HEK293 (cell line): ENCODE measurements at regions not wholly inside any gene's neighbourhood (a gene's known extent, or its start where the extent isn't known, plus 50 kb on each side); places are given as distances from the start of the nearest gene placed in this dataset.

Experiments used
- BCL11B ChIP-seq: fragments of 450-650 bp; formaldehyde crosslinking; IDR thresholded peaks from 2 replicates; pipeline ENCODE4 v1.5.1; 2016; ENCODE audit warnings: low read depth, missing biosample characterization, missing genetic modification characterization
- KLF8 ChIP-seq: fragments of 450-650 bp; formaldehyde crosslinking; IDR thresholded peaks from 2 replicates; pipeline ENCODE4 v1.5.1; 2016; ENCODE audit warnings: missing biosample characterization, missing genetic modification characterization
- MZF1 ChIP-seq: fragments of 450-650 bp; formaldehyde crosslinking; IDR thresholded peaks from 2 replicates; pipeline ENCODE4 v1.5.1; 2017; ENCODE audit warnings: missing biosample characterization, missing genetic modification characterization, borderline replicate concordance
- ZBTB7A ChIP-seq: fragments of 450-650 bp; formaldehyde crosslinking; IDR thresholded peaks from 2 replicates; pipeline ENCODE4 v1.5.1; 2016; ENCODE audit warnings: low read depth, missing biosample characterization, missing genetic modification characterization
- ZNF157 ChIP-seq: fragments of 450-650 bp; formaldehyde crosslinking; IDR thresholded peaks from 2 replicates; pipeline ENCODE4 v1.5.1; 2016; ENCODE audit warnings: missing biosample characterization, missing genetic modification characterization
- ZNF2 ChIP-seq: fragments of 450-650 bp; formaldehyde crosslinking; IDR thresholded peaks from 2 replicates; pipeline ENCODE4 v1.5.1; 2016; ENCODE audit warnings: missing biosample characterization, missing genetic modification characterization
- ZNF211 ChIP-seq: fragments of 450-650 bp; formaldehyde crosslinking; IDR thresholded peaks from 2 replicates; pipeline ENCODE4 v1.5.1; 2016; ENCODE audit warnings: low read depth, missing biosample characterization, missing genetic modification characterization
- ZNF221 ChIP-seq: fragments of 450-650 bp; formaldehyde crosslinking; IDR thresholded peaks from 2 replicates; pipeline ENCODE4 v1.5.1; 2017; ENCODE audit warnings: missing biosample characterization, missing genetic modification characterization, borderline replicate concordance
- ZNF302 ChIP-seq: fragments of 450-650 bp; formaldehyde crosslinking; IDR thresholded peaks from 2 replicates; pipeline ENCODE4 v1.5.1; 2016; ENCODE audit warnings: missing biosample characterization, missing genetic modification characterization, low read depth
- ZNF394 ChIP-seq: fragments of 450-650 bp; formaldehyde crosslinking; IDR thresholded peaks from 2 replicates; pipeline ENCODE4 v1.5.1; 2016; ENCODE audit warnings: missing biosample characterization, missing genetic modification characterization, mild to moderate bottlenecking, moderate library complexity, borderline replicate concordance
- ZNF426 ChIP-seq: fragments of 450-650 bp; formaldehyde crosslinking; IDR thresholded peaks from 2 replicates; pipeline ENCODE4 v1.5.1; 2017; ENCODE audit warnings: missing biosample characterization, missing genetic modification characterization, mild to moderate bottlenecking, inconsistent platforms, moderate library complexity
- ZNF521 ChIP-seq: fragments of 450-650 bp; formaldehyde crosslinking; IDR thresholded peaks from 2 replicates; pipeline ENCODE4 v1.5.1; 2017; ENCODE audit warnings: missing biosample characterization, mild to moderate bottlenecking, missing genetic modification characterization
- ZNF776 ChIP-seq: fragments of 450-650 bp; formaldehyde crosslinking; IDR thresholded peaks from 2 replicates; pipeline ENCODE4 v1.5.0; 2017; ENCODE audit warnings: missing biosample characterization, missing genetic modification characterization, borderline replicate concordance
- ZNF785 ChIP-seq: fragments of 450-650 bp; formaldehyde crosslinking; IDR thresholded peaks from 2 replicates; pipeline ENCODE4 v1.5.1; 2016; ENCODE audit warnings: missing biosample characterization, missing genetic modification characterization
- ZNF791 ChIP-seq: fragments of 450-650 bp; formaldehyde crosslinking; IDR thresholded peaks from 2 replicates; pipeline ENCODE4 v1.5.1; 2016; ENCODE audit warnings: missing biosample characterization, missing genetic modification characterization
- ZNF837 ChIP-seq: fragments of 450-650 bp; formaldehyde crosslinking; IDR thresholded peaks from 2 replicates; pipeline ENCODE4 v1.5.1; 2016; ENCODE audit warnings: missing biosample characterization, missing genetic modification characterization
- ZSCAN23 ChIP-seq: fragments of 450-650 bp; formaldehyde crosslinking; IDR thresholded peaks from 2 replicates; pipeline ENCODE4 v1.5.1; 2016; ENCODE audit warnings: missing biosample characterization, missing genetic modification characterization
- ZSCAN30 ChIP-seq: fragments of 450-650 bp; IDR thresholded peaks from 2 replicates; pipeline ENCODE4 v1.5.1; 2018; ENCODE audit warnings: missing biosample characterization, mild to moderate bottlenecking, missing genetic modification characterization, moderate library complexity
- TF ChIP-seq, protein P1 (sequence below): fragments of 450-650 bp; formaldehyde crosslinking; IDR thresholded peaks from 2 replicates; pipeline ENCODE4 v1.5.1; 2016; ENCODE audit warnings: missing biosample characterization, missing genetic modification characterization, borderline replicate concordance
- TF ChIP-seq, protein P2 (sequence below): fragments of 450-650 bp; formaldehyde crosslinking; IDR thresholded peaks from 2 replicates; pipeline ENCODE4 v1.5.1; 2016; ENCODE audit warnings: missing biosample characterization, missing genetic modification characterization, borderline replicate concordance
- TF ChIP-seq, protein P3 (sequence below): fragments of 450-650 bp; formaldehyde crosslinking; IDR thresholded peaks from 2 replicates; pipeline ENCODE4 v1.5.1; 2016; ENCODE audit warnings: missing biosample characterization, missing genetic modification characterization, low read depth
- TF ChIP-seq, protein P4 (sequence below): fragments of 450-650 bp; formaldehyde crosslinking; IDR thresholded peaks from 2 replicates; pipeline ENCODE4 v1.5.1; 2016; ENCODE audit warnings: missing biosample characterization, missing genetic modification characterization
- TF ChIP-seq, protein P5 (sequence below): fragments of 450-650 bp; formaldehyde crosslinking; IDR thresholded peaks from 2 replicates; pipeline ENCODE4 v1.5.1; 2016; ENCODE audit warnings: missing biosample characterization, missing genetic modification characterization
- TF ChIP-seq, protein P6 (sequence below): fragments of 450-650 bp; formaldehyde crosslinking; IDR thresholded peaks from 2 replicates; pipeline ENCODE4 v1.5.1; 2016; ENCODE audit warnings: missing biosample characterization, missing genetic modification characterization

DNA sequence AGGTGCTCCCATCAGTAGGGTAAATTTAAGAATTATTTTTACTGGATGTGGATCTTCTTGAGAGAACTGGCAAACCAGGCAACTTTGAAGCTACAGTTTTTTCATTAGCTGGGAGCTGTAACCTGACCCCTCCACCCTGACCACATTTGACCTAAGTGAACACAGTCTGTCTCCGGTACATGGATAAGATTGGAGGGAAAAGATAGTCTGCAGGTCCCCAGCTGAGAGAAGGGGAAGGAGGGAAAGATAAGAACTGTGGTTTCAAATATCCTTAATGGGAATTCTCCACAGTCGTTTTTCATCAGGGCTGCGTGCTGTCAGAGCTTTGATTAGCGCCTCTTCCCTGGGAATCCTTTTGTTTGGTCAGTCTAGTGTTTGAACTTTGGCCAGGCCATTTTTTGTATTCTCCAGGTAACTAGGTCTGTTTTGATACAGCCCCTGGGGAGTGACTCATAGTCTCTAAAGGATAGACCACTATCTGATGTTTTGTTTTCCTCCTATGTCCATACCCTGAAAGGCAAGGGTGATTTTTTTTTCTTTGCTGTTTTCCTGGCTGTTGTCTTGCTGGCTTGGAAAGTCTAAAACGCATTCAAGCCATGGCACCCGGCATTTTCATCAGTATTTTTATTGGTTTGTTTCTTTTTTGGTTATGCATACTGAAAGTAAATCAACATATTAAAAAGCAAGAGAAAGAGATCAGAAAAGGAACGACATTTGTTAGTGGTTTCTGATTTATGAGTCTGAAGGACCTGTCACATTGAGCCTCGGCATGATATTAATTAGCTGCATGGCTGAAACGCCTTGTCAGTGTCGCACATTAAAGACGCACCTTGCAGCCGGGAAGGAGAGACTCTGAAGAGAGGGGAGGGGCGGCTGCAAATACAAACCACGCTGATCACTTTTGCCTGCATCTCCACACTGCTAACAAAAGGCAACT, 183.4 kb upstream of the FN1 start (continued):
- TF ChIP-seq, protein P1, sequence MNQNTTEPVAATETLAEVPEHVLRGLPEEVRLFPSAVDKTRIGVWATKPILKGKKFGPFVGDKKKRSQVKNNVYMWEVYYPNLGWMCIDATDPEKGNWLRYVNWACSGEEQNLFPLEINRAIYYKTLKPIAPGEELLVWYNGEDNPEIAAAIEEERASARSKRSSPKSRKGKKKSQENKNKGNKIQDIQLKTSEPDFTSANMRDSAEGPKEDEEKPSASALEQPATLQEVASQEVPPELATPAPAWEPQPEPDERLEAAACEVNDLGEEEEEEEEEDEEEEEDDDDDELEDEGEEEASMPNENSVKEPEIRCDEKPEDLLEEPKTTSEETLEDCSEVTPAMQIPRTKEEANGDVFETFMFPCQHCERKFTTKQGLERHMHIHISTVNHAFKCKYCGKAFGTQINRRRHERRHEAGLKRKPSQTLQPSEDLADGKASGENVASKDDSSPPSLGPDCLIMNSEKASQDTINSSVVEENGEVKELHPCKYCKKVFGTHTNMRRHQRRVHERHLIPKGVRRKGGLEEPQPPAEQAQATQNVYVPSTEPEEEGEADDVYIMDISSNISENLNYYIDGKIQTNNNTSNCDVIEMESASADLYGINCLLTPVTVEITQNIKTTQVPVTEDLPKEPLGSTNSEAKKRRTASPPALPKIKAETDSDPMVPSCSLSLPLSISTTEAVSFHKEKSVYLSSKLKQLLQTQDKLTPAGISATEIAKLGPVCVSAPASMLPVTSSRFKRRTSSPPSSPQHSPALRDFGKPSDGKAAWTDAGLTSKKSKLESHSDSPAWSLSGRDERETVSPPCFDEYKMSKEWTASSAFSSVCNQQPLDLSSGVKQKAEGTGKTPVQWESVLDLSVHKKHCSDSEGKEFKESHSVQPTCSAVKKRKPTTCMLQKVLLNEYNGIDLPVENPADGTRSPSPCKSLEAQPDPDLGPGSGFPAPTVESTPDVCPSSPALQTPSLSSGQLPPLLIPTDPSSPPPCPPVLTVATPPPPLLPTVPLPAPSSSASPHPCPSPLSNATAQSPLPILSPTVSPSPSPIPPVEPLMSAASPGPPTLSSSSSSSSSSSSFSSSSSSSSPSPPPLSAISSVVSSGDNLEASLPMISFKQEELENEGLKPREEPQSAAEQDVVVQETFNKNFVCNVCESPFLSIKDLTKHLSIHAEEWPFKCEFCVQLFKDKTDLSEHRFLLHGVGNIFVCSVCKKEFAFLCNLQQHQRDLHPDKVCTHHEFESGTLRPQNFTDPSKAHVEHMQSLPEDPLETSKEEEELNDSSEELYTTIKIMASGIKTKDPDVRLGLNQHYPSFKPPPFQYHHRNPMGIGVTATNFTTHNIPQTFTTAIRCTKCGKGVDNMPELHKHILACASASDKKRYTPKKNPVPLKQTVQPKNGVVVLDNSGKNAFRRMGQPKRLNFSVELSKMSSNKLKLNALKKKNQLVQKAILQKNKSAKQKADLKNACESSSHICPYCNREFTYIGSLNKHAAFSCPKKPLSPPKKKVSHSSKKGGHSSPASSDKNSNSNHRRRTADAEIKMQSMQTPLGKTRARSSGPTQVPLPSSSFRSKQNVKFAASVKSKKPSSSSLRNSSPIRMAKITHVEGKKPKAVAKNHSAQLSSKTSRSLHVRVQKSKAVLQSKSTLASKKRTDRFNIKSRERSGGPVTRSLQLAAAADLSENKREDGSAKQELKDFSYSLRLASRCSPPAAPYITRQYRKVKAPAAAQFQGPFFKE (tag by site-specific recombination) = no peak
- TF ChIP-seq, protein P2, sequence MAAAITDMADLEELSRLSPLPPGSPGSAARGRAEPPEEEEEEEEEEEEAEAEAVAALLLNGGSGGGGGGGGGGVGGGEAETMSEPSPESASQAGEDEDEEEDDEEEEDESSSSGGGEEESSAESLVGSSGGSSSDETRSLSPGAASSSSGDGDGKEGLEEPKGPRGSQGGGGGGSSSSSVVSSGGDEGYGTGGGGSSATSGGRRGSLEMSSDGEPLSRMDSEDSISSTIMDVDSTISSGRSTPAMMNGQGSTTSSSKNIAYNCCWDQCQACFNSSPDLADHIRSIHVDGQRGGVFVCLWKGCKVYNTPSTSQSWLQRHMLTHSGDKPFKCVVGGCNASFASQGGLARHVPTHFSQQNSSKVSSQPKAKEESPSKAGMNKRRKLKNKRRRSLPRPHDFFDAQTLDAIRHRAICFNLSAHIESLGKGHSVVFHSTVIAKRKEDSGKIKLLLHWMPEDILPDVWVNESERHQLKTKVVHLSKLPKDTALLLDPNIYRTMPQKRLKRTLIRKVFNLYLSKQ (tag by site-specific recombination) = no peak
- TF ChIP-seq ZNF785 (tag by site-specific recombination) (no peak), ZBTB7A (no peak), ZNF221 (tag by site-specific recombination) (no peak), ZSCAN23 (no peak), ZSCAN30 (tag by site-specific recombination) (no peak), ZNF394 (tag by site-specific recombination) (no peak; the same call in 1 of the 2 replicates), ZNF521 (tag by site-specific recombination) (no peak), ZNF837 (tag by site-specific recombination) (no peak), BCL11B (tag by site-specific recombination) (no peak), KLF8 (tag by site-specific recombination) (no peak; the same call in 1 of the 2 replicates), ZNF2 (0 out of 2 replicates have a peak, but pooled peaks have one; percentile 18), ZNF791 (tag by site-specific recombination) (no peak), ZNF302 (no peak), ZNF211 (tag by site-specific recombination) (no peak), ZNF776 (tag by site-specific recombination) (no peak), ZNF157 (no peak), ZNF426 (tag by site-specific recombination) (no peak), MZF1 (peak; percentile 62; the same call in 1 of the 2 replicates)
- TF ChIP-seq, protein P3, sequence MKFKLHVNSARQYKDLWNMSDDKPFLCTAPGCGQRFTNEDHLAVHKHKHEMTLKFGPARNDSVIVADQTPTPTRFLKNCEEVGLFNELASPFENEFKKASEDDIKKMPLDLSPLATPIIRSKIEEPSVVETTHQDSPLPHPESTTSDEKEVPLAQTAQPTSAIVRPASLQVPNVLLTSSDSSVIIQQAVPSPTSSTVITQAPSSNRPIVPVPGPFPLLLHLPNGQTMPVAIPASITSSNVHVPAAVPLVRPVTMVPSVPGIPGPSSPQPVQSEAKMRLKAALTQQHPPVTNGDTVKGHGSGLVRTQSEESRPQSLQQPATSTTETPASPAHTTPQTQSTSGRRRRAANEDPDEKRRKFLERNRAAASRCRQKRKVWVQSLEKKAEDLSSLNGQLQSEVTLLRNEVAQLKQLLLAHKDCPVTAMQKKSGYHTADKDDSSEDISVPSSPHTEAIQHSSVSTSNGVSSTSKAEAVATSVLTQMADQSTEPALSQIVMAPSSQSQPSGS = no peak
- TF ChIP-seq, protein P4, sequence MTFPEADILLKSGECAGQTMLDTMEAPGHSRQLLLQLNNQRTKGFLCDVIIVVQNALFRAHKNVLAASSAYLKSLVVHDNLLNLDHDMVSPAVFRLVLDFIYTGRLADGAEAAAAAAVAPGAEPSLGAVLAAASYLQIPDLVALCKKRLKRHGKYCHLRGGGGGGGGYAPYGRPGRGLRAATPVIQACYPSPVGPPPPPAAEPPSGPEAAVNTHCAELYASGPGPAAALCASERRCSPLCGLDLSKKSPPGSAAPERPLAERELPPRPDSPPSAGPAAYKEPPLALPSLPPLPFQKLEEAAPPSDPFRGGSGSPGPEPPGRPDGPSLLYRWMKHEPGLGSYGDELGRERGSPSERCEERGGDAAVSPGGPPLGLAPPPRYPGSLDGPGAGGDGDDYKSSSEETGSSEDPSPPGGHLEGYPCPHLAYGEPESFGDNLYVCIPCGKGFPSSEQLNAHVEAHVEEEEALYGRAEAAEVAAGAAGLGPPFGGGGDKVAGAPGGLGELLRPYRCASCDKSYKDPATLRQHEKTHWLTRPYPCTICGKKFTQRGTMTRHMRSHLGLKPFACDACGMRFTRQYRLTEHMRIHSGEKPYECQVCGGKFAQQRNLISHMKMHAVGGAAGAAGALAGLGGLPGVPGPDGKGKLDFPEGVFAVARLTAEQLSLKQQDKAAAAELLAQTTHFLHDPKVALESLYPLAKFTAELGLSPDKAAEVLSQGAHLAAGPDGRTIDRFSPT (tag by site-specific recombination) = peak; percentile 72
- TF ChIP-seq, protein P5, sequence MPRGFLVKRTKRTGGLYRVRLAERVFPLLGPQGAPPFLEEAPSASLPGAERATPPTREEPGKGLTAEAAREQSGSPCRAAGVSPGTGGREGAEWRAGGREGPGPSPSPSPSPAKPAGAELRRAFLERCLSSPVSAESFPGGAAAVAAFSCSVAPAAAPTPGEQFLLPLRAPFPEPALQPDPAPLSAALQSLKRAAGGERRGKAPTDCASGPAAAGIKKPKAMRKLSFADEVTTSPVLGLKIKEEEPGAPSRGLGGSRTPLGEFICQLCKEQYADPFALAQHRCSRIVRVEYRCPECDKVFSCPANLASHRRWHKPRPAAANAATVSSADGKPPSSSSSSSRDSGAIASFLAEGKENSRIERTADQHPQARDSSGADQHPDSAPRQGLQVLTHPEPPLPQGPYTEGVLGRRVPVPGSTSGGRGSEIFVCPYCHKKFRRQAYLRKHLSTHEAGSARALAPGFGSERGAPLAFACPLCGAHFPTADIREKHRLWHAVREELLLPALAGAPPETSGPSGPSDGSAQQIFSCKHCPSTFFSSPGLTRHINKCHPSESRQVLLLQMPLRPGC (tag by site-specific recombination) = peak; percentile 77; the same call in 1 of the 2 replicates
- TF ChIP-seq, protein P6, sequence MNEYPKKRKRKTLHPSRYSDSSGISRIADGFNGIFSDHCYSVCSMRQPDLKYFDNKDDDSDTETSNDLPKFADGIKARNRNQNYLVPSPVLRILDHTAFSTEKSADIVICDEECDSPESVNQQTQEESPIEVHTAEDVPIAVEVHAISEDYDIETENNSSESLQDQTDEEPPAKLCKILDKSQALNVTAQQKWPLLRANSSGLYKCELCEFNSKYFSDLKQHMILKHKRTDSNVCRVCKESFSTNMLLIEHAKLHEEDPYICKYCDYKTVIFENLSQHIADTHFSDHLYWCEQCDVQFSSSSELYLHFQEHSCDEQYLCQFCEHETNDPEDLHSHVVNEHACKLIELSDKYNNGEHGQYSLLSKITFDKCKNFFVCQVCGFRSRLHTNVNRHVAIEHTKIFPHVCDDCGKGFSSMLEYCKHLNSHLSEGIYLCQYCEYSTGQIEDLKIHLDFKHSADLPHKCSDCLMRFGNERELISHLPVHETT (tag by site-specific recombination) = no peak
